Sigmoid colon (tissue), 6 donors: ENCODE measurements at regions not wholly inside any gene's neighbourhood (a gene's known extent, or its start where the extent isn't known, plus 50 kb on each side); places are given as distances from the start of the nearest gene placed in this dataset.

Experiments
- DNase-seq: peaks from one replicate; pipeline ENCODE4 v3.0.0-alpha.2; 2019
- H3K27ac ChIP-seq, 4 donors: fragments of 200-600 bp; sonication (generic); one replicate each; pipeline ENCODE4 v1.5.1; 2016 to 2019; ENCODE audit warnings: mild to moderate bottlenecking in 1 of 4
- H3K27me3 ChIP-seq, 3 donors: fragments of 200-600 bp; sonication (generic); one replicate each; pipeline ENCODE4 v1.5.1; 2019; ENCODE audit warnings: mild to moderate bottlenecking in 1 of 3
- H3K36me3 ChIP-seq, 4 donors: fragments of 200-600 bp; sonication (generic); one replicate each; pipeline ENCODE4 v1.5.1; 2016 to 2019
- H3K4me1 ChIP-seq, 4 donors: fragments of 200-600 bp; sonication (generic); one replicate each; pipeline ENCODE4 v1.5.1; 2017 to 2019
- H3K4me3 ChIP-seq, 4 donors: fragments of 200-600 bp; sonication (generic); one replicate each; pipeline ENCODE4 v1.5.1; 2017 to 2019; ENCODE audit warnings: mild to moderate bottlenecking in 2 of 4, moderate library complexity in 1 of 4
- H3K9me3 ChIP-seq, 4 donors: fragments of 200-600 bp in 3 of 4; sonication (generic) in 3 of 4; one replicate each; pipeline versions ENCODE4 v1.5.1 to v1.6.1; 2013 to 2019
- EP300 ChIP-seq, 4 donors: sonication (generic); formaldehyde crosslinking; IDR thresholded peaks; one replicate each; pipeline ENCODE4 v1.6.1; 2017; ENCODE audit warnings: antibody characterized with exemption in 4 of 4
- POLR2A ChIP-seq, 2 donors: fragments of 450-650 bp; IDR thresholded peaks; one replicate each; pipeline ENCODE4 v1.6.1; 2016; ENCODE audit warnings: antibody characterized with exemption in 2 of 2, mild to moderate bottlenecking in 2 of 2, moderate library complexity in 2 of 2
- POLR2AphosphoS5 ChIP-seq, 4 donors: sonication (generic); formaldehyde crosslinking; IDR thresholded peaks; one replicate each; pipeline ENCODE4 v1.6.1; 2017; ENCODE audit warnings: antibody characterized with exemption in 4 of 4
- WGBS, 2 donors: extraction: QIAGEN DNeasy Blood & Tissue Kit; methylation state at CpG; one replicate each; pipeline ENCODE4 v1.1.7; 2013; 5-methylcytosine and 5-hydroxymethylcytosine counted together
- intact Hi-C: fragments of 100-400 bp; cut with DNase I; formaldehyde crosslinking; loops from one replicate; pipeline ENCODE4 v1.15.1; 2023
- TF ChIP-seq, protein P1 (sequence below), 4 experiments: fragments of 450-650 bp in 3 of 4; fragments of 200-600 bp in 1 of 4; IDR thresholded peaks; one replicate each; pipeline ENCODE4 v1.5.1; 2016 to 2019; ENCODE audit warnings: antibody characterized with exemption in 4 of 4, mild to moderate bottlenecking in 3 of 4, moderate library complexity in 2 of 4
- donor health status: healthy with polysubstance abuse.
- donor health status: healthy.

DNA sequence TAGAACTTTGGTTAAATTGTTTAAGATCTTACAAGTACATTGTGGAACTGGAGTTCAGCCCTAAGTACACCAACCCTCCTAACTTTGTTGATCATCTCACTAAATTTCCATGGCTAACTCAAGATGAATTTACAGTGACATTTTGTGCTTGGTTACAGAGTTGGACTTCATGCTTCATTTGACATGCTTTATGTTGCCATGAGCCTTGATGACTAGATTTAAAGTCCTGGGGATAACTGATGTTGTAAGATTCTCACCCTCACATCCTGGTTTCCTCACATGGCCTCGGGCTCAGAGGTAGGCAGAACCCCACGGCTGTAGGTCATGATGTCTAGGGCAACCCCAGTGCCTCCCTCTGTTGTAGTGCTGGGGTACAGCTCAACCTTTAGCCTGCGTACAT is 397.2 kb upstream of the IGFBP3 start:
- no peak for TF ChIP-seq POLR2A (IDR thresholded peaks at IDR 0.05)
- TF ChIP-seq, protein P1, sequence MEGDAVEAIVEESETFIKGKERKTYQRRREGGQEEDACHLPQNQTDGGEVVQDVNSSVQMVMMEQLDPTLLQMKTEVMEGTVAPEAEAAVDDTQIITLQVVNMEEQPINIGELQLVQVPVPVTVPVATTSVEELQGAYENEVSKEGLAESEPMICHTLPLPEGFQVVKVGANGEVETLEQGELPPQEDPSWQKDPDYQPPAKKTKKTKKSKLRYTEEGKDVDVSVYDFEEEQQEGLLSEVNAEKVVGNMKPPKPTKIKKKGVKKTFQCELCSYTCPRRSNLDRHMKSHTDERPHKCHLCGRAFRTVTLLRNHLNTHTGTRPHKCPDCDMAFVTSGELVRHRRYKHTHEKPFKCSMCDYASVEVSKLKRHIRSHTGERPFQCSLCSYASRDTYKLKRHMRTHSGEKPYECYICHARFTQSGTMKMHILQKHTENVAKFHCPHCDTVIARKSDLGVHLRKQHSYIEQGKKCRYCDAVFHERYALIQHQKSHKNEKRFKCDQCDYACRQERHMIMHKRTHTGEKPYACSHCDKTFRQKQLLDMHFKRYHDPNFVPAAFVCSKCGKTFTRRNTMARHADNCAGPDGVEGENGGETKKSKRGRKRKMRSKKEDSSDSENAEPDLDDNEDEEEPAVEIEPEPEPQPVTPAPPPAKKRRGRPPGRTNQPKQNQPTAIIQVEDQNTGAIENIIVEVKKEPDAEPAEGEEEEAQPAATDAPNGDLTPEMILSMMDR (IDR thresholded peaks at IDR 0.05): no peak
- no peak for TF ChIP-seq EP300 (IDR thresholded peaks at IDR 0.05)
- TF ChIP-seq POLR2AphosphoS5 (IDR thresholded peaks at IDR 0.05): no peak
- intact Hi-C loops: no loop called here
- Histone ChIP-seq H3K27ac (no peak overlapping the region), H3K9me3 (no peaks in the 10 kb centered on the region), H3K36me3 (no peaks in the 10 kb centered on the region), H3K4me1 (no peaks in the 10 kb centered on the region), H3K4me3 (no peak overlapping the region), H3K27me3 (no peaks in the 10 kb centered on the region)
- DNase-seq: no peak
- WGBS, 2 donors: 68 to 78% methylated on average over 3 of the region's 3 CpGs

DNA sequence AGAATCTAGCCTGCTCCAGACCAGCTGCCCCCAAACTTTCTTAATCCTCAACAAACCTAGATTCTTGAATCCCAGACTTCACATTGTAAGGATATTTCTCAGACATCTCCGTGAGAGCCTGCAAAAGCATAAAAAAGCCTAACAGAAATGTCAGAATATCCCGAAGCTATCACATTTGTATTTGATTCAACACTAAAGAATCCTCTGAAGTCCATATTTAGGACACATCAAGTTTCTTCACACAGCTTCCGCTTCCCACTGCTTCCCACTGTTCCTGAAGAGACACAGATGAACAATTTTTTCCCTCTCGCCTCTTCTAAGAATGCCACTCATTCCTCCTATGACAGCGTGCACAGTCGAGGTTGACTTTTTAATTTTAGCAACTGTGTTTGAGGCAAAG is 396.2 kb upstream of the IGFBP3 start:
- Histone ChIP-seq H3K4me3 (no peak overlapping the region), H3K4me1 (no peaks in the 10 kb centered on the region), H3K36me3 (no peaks in the 10 kb centered on the region), H3K27ac (no peak overlapping the region), H3K27me3 (no peaks in the 10 kb centered on the region), H3K9me3 (no peaks in the 10 kb centered on the region)
- WGBS, 2 donors: 87 to 89% methylated on average over 6 of the region's 6 CpGs
- TF ChIP-seq EP300 (IDR thresholded peaks at IDR 0.05): no peak
- no peak for TF ChIP-seq POLR2AphosphoS5 (IDR thresholded peaks at IDR 0.05)
- TF ChIP-seq, protein P1 (IDR thresholded peaks at IDR 0.05): no peak
- no peak for TF ChIP-seq POLR2A (IDR thresholded peaks at IDR 0.05)
- no peak for DNase-seq
- intact Hi-C loops: no loop called here

DNA sequence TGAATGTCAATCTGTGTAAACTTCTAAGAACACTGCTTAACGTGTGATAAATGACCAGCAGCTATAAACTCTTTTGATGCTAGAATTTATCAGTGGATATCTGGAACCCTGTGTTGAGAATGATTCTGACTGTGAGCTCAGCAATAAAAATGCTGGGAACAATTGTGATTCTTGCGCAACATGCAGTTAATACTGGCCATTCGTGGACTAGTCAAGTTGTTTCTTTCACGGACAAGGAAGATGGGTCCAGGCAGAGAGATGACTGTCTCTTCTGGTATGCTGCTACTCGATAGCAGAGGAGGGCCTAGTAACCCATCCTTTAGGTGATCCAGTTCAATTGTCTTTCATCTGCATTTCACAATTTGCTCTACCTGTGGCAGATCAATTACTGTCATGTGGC is 394.8 kb upstream of the IGFBP3 start:
- TF ChIP-seq EP300 (IDR thresholded peaks at IDR 0.05) (no peak), POLR2AphosphoS5 (IDR thresholded peaks at IDR 0.05) (no peak), POLR2A (IDR thresholded peaks at IDR 0.05) (no peak)
- TF ChIP-seq, protein P1 (IDR thresholded peaks at IDR 0.05): no peak
- Histone ChIP-seq H3K4me3 (no peak overlapping the region), H3K4me1 (no peaks in the 10 kb centered on the region), H3K9me3 (no peaks in the 10 kb centered on the region), H3K27ac (no peak overlapping the region), H3K36me3 (no peaks in the 10 kb centered on the region), H3K27me3 (no peaks in the 10 kb centered on the region)
- intact Hi-C loops: no loop called here
- WGBS, 2 donors: 48 to 76% methylated on average over 5 of the region's 5 CpGs
- DNase-seq: no peak

DNA sequence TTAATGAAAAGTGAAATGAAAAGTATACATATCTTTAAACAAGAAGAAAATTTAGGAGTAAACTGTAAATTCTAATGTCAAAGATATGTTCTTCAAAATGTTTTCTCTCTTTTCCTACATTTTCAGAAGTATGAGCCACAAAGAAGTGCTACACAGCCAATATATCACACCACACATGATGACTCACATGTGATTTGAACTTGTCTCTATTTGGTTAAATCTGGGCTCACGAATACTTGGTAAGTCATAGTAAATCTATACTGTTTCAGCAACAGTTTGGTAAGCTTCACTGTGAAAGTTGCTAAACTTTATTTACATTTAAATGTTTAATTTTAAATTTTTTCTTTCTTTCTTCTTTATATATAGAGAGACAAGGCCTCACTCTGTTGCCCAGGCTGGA is 380.6 kb upstream of the IGFBP3 start:
- TF ChIP-seq EP300 (IDR thresholded peaks at IDR 0.05) (no peak), POLR2A (IDR thresholded peaks at IDR 0.05) (no peak), POLR2AphosphoS5 (IDR thresholded peaks at IDR 0.05) (no peak)
- TF ChIP-seq, protein P1 (IDR thresholded peaks at IDR 0.05): no peak
- no peaks in the 10 kb centered on the region for H3K4me1 ChIP-seq

DNA sequence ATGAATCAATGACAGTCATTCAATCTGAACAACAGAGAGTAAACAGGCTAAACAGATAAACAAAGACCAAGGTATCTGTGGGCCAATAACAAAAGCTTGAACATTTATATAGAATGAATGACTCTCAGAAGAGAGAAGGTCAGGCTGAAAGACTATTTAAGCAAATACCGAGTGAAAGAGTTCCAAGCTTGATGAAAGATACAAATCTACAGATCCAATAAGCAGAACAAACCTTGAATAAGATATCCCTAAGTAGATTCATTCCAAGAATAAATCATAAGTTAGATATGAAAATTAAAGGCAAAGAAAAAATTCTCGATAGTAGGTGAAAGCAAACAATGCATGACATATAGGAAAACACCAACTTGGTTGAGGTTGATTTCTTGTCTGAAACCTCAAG is 376.4 kb upstream of the IGFBP3 start:
- no peak for DNase-seq
- no peak overlapping the region for H3K27ac ChIP-seq
- H3K4me3 ChIP-seq: no peak overlapping the region
- no peaks in the 10 kb centered on the region for H3K27me3 ChIP-seq
- WGBS, 2 donors: 87 to 92% methylated on average over 2 of the region's 2 CpGs
- peaks cover 0 to 1% (median 0%) of the 10 kb centered on the region in 4 donors for H3K9me3 ChIP-seq
- H3K4me1 ChIP-seq: no peaks in the 10 kb centered on the region
- H3K36me3 ChIP-seq: no peaks in the 10 kb centered on the region
- no peak for TF ChIP-seq POLR2AphosphoS5 (IDR thresholded peaks at IDR 0.05)
- intact Hi-C loops: no loop called here

More for the DNA sequence above, 380.6 kb upstream of the IGFBP3 start:
- DNase-seq: no peak
- H3K27ac ChIP-seq: no peak overlapping the region
- intact Hi-C loops: no loop called here
- 82 to 84% methylated on average over 1 of the region's 1 CpG for WGBS, 2 donors
- H3K27me3 ChIP-seq: no peaks in the 10 kb centered on the region
- H3K4me3 ChIP-seq: no peak overlapping the region
- H3K9me3 ChIP-seq: peaks cover 0 to 1% (median 0%) of the 10 kb centered on the region in 4 donors
- no peaks in the 10 kb centered on the region for H3K36me3 ChIP-seq
